Endodermal cell (in vitro differentiated cells): ENCODE measurements at regions not wholly inside any gene's neighbourhood (a gene's known extent, or its start where the extent isn't known, plus 50 kb on each side); places are given as distances from the start of the nearest gene placed in this dataset.

ENCODE experiments used
- DNase-seq: peaks from one replicate; pipeline ENCODE4 v3.0.0-alpha.2; 2017
- H3K27ac ChIP-seq: 2 replicates; pipeline ENCODE4 v1.5.1; 2013; ENCODE audit warnings: mild to moderate bottlenecking, low read depth, low read length, moderate library complexity
- H3K27me3 ChIP-seq: 2 replicates; pipeline ENCODE4 v1.6.1; 2013; ENCODE audit warnings: mild to moderate bottlenecking, low read length, moderate library complexity; ENCODE audit not compliant: insufficient read depth, control insufficient read depth, poor library complexity, severe bottlenecking
- H3K36me3 ChIP-seq: 2 replicates; pipeline ENCODE4 v1.7.0; 2013; ENCODE audit warnings: mild to moderate bottlenecking, low read length, moderate library complexity; ENCODE audit not compliant: control insufficient read depth, insufficient read depth
- H3K4me1 ChIP-seq: one replicate; pipeline ENCODE4 v1.7.0; 2013; ENCODE audit warnings: low read length; ENCODE audit not compliant: control insufficient read depth, insufficient read depth
- H3K4me3 ChIP-seq: 2 replicates; pipeline ENCODE4 v1.5.1; 2013; ENCODE audit warnings: mild to moderate bottlenecking, low read length, moderate library complexity
- H3K9ac ChIP-seq: 2 replicates; pipeline ENCODE4 v1.6.1; 2013; ENCODE audit warnings: mild to moderate bottlenecking, low read length, moderate library complexity; ENCODE audit not compliant: poor library complexity, severe bottlenecking; ENCODE audit errors: extremely low read depth
- H3K9me3 ChIP-seq: 2 replicates; pipeline ENCODE4 v1.6.1; 2013; ENCODE audit warnings: mild to moderate bottlenecking, low read length, moderate library complexity; ENCODE audit not compliant: control insufficient read depth
- H3K27ac Mint-ChIP-seq: 2 replicates; pipeline ENCODE4 v1.8.0; 2020; ENCODE audit warnings: mixed read lengths
- H3K27me3 Mint-ChIP-seq: 2 replicates; pipeline ENCODE4 v1.8.0; 2021; ENCODE audit warnings: mild to moderate bottlenecking, mixed read lengths; ENCODE audit not compliant: insufficient read depth
- H3K36me3 Mint-ChIP-seq: 2 replicates; pipeline ENCODE4 v1.8.0; 2020; ENCODE audit warnings: low read depth, mixed read lengths
- H3K4me1 Mint-ChIP-seq: 2 replicates; pipeline ENCODE4 v1.8.0; 2020; ENCODE audit warnings: mixed read lengths
- H3K4me3 Mint-ChIP-seq: 2 replicates; pipeline ENCODE4 v1.8.0; 2020; ENCODE audit warnings: mild to moderate bottlenecking, moderate library complexity, mixed read lengths
- H3K9me3 Mint-ChIP-seq: 2 replicates; pipeline ENCODE4 v1.8.0; 2020; ENCODE audit warnings: mild to moderate bottlenecking, mixed read lengths
- CTCF ChIP-seq: fragments of 200-600 bp; sonication (generic); conservative IDR thresholded peaks from 2 replicates; pipeline ENCODE4 v1.5.0; 2021; ENCODE audit warnings: antibody characterized with exemption, mild to moderate bottlenecking
- WGBS, 2 experiments: methylation state at CpG; one replicate each; pipeline versions ENCODE4 v1.1.5 to v1.1.7; 2013; ENCODE audit warnings: missing lambda C conversion rate in 2 of 2, mixed read lengths in 1 of 2; ENCODE audit not compliant: insufficient coverage in 1 of 2, insufficient read length in 1 of 2; 5-methylcytosine and 5-hydroxymethylcytosine counted together

DNA sequence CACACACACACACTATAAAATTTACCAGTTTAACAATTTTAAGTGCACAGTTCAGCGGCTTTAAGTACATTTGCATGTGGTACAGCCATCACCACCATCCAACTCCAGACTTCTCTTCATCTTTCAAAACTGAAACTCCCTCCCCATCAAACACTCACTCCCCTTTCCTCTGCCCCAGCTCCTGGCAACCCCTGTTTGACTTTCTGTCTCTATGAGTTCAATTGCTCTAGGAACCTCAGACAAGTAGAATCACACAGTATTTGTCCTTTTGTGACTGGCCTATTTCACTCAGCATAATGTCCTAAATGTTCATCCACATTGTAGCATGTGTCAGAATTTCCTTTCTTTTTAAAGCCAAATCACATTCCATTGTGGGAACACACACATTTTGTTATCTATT is 302.8 kb upstream of the FOXQ1 start:
- H3K4me3 Mint-ChIP-seq: no peak overlapping the region
- no peaks in the 10 kb centered on the region for H3K4me1 Mint-ChIP-seq
- WGBS, 2 experiments: 100% methylated on average over 1 of the region's 1 CpG

DNA sequence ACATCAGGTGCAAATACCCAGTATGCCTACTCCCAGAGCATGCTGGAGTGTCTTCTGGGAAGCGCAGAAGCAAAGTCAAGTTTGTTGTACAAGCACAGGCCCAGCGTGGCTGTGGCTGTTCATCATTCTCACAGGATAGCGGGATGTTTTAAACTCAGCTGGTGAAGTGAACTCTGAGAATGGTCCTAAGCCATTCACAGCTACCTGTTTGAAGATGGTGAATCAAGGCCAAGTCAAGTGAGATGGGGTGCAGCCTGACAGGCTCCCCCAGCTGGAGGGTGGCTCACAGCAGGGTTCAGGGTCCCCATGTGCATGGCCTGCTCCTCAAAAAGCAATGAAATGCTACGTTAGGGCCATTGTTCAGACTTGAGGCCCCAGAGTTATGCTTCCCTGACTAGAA is 304.7 kb upstream of the FOXQ1 start:
- no peak overlapping the region for H3K4me3 ChIP-seq
- Mint-ChIP-seq H3K27ac (no peak overlapping the region), H3K27me3 (peaks cover 8% of the 10 kb centered on the region), H3K9me3 (no peaks in the 10 kb centered on the region), H3K4me1 (no peaks in the 10 kb centered on the region), H3K36me3 (no peaks in the 10 kb centered on the region), H3K4me3 (no peak overlapping the region)
- no peaks in the 10 kb centered on the region for H3K9me3 ChIP-seq
- H3K27ac ChIP-seq: no peak overlapping the region
- DNase-seq: no peak
- whole genome bisulfite sequencing, 2 experiments: 93 to 94% methylated on average over 2 to 4 of the region's 4 CpGs
- H3K27me3 ChIP-seq: no peaks in the 10 kb centered on the region
- H3K4me1 ChIP-seq: no peaks in the 10 kb centered on the region
- no peaks in the 10 kb centered on the region for H3K36me3 ChIP-seq
- no peak for TF ChIP-seq CTCF
- H3K9ac ChIP-seq: no peak overlapping the region

More for the DNA sequence above, 302.8 kb upstream of the FOXQ1 start:
- no peak overlapping the region for H3K27ac Mint-ChIP-seq
- no peaks in the 10 kb centered on the region for H3K36me3 Mint-ChIP-seq
- H3K9me3 Mint-ChIP-seq: no peaks in the 10 kb centered on the region
- H3K4me3 ChIP-seq: no peak overlapping the region
- H3K9ac ChIP-seq: no peak overlapping the region
- H3K27ac ChIP-seq: no peak overlapping the region
- no peaks in the 10 kb centered on the region for H3K4me1 ChIP-seq
- H3K27me3 Mint-ChIP-seq: peaks cover 6% of the 10 kb centered on the region
- H3K27me3 ChIP-seq: no peaks in the 10 kb centered on the region
- DNase-seq: no peak
- TF ChIP-seq CTCF: no peak
- no peaks in the 10 kb centered on the region for H3K9me3 ChIP-seq
- no peaks in the 10 kb centered on the region for H3K36me3 ChIP-seq

DNA sequence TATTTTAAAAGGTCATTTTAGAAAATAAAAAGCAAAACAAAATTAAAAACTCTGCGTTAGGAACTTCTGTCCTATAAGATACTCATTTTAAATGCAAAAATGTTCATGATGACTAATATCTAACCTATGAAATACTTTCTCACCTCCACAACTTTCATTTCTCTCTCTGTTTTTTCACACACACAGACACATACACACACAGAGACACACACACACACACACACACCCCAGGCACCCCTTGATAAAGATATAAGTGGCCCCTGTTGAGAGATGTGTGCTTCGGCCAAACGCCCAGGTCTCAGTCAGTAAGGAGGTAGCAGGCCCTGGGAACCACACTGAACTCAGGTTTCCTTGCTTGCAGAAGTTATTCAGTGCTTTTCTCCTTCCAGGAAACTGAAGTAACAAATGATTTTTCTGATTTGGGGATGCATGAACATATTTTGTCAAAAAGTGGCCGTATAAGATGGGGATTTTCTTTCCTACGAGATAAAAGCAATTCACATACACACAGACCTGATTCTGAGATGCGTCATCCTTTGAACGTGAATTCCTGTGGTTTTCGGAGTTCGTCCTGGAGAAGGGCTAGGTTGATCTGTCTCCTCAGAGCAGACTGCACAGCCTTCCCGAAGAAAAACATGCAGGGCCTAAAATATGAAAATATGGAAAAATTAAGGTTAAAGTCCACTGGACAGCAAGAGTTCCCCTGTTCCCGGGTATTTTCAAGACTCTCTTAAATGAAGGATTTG is 306.8 kb upstream of the FOXQ1 start:
- H3K27ac ChIP-seq: no peak overlapping the region
- Mint-ChIP-seq H3K27ac (no peak overlapping the region), H3K4me1 (no peaks in the 10 kb centered on the region), H3K4me3 (no peak overlapping the region), H3K36me3 (no peaks in the 10 kb centered on the region), H3K9me3 (no peaks in the 10 kb centered on the region), H3K27me3 (peaks cover 9% of the 10 kb centered on the region)
- no peak overlapping the region for H3K9ac ChIP-seq
- WGBS, 2 experiments: 96 to 97% methylated on average over 9 to 11 of the region's 11 CpGs
- H3K4me1 ChIP-seq: no peaks in the 10 kb centered on the region
- TF ChIP-seq CTCF: no peak
- DNase-seq: no peak
- no peak overlapping the region for H3K4me3 ChIP-seq
- no peaks in the 10 kb centered on the region for H3K9me3 ChIP-seq
- H3K36me3 ChIP-seq: no peaks in the 10 kb centered on the region
- H3K27me3 ChIP-seq: no peaks in the 10 kb centered on the region
